ENCODE measurements at regions not wholly inside any gene's neighbourhood (a gene's known extent, or its start where the extent isn't known, plus 50 kb on each side); places are given as distances from the start of the nearest gene placed in this dataset.

DNA sequence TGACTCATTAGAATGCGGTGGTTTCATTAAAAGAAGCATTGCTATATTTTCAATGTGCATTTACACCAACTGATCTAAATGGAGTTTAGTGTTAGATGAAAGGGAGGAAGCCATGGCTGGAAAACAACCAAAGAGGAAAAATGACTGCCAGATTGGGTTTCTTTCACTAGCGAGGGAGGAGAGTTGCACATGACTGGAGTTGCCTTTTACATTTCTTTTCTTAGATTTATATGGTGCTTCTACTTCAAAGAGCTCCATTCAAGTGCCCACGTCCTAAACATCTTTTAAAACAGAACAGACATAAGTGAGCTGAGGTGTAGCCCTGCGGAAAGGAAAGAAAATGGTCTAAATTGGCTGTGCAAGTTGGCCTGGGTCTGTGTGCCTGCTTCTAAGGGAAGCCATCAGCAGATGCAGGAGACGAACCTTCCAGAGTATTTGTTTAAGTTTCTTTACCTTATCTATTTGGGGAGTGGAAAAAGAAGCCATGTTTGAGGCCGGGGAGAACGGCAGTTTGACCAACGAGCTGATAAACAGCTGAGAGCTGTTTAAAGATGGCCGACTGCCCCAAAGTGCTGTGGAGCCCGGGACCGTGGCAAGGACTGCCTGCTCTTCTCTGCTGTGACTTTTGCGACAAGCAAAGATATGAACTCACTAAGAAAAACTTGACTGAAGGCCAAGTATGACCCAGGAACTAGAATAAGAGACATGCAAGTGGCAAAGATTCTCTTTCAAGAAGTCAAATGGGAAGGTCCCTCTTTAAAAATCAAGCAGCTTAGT lies 327.0 kb downstream of the ZNF516 start:
- TF ChIP-seq CTCF (IDR thresholded peaks at IDR 0.05; ENCODE audit: unreplicated experiment) = no peak
- Mint-ChIP-seq H3K36me3 (ENCODE audit: low read depth, unreplicated experiment) (no peaks in the 10 kb centered on the region), H3K27me3 (ENCODE audit: unreplicated experiment) (peaks cover under 1% of the 10 kb centered on the region), H3K4me3 (ENCODE audit: unreplicated experiment) (no peak overlapping the region), H3K4me1 (ENCODE audit: unreplicated experiment) (peaks cover 26% of the 10 kb centered on the region), H3K9me3 (ENCODE audit: unreplicated experiment) (no peaks in the 10 kb centered on the region), H3K27ac (ENCODE audit: unreplicated experiment) (no peak overlapping the region)
- no peak for DNase-seq (ENCODE audit: low spot score)

GRCh38 chr18:76167410-76167809 lies 327.6 kb downstream of the ZNF516 start:
- DNase-seq (ENCODE audit: low spot score) = no peak
- TF ChIP-seq CTCF (IDR thresholded peaks at IDR 0.05; ENCODE audit: unreplicated experiment) = no peak
- no peak overlapping the region for H3K4me3 Mint-ChIP-seq (ENCODE audit: unreplicated experiment)
- no peaks in the 10 kb centered on the region for H3K9me3 Mint-ChIP-seq (ENCODE audit: unreplicated experiment)
- H3K36me3 Mint-ChIP-seq (ENCODE audit: low read depth, unreplicated experiment) = no peaks in the 10 kb centered on the region
- H3K4me1 Mint-ChIP-seq (ENCODE audit: unreplicated experiment) = peaks cover 26% of the 10 kb centered on the region
- H3K27ac Mint-ChIP-seq (ENCODE audit: unreplicated experiment) = no peak overlapping the region
- peaks cover 1% of the 10 kb centered on the region for H3K27me3 Mint-ChIP-seq (ENCODE audit: unreplicated experiment)

GRCh38 chr18:76162886-76163285 lies 332.2 kb downstream of the ZNF516 start:
- Mint-ChIP-seq H3K27me3 (ENCODE audit: unreplicated experiment) (peaks cover 1% of the 10 kb centered on the region), H3K27ac (ENCODE audit: unreplicated experiment) (no peak overlapping the region), H3K9me3 (ENCODE audit: unreplicated experiment) (no peaks in the 10 kb centered on the region), H3K4me1 (ENCODE audit: unreplicated experiment) (peaks cover 19% of the 10 kb centered on the region), H3K36me3 (ENCODE audit: low read depth, unreplicated experiment) (no peaks in the 10 kb centered on the region), H3K4me3 (ENCODE audit: unreplicated experiment) (no peak overlapping the region)
- DNase-seq (ENCODE audit: low spot score) = no peak
- TF ChIP-seq CTCF (IDR thresholded peaks at IDR 0.05; ENCODE audit: unreplicated experiment) = no peak

DNA sequence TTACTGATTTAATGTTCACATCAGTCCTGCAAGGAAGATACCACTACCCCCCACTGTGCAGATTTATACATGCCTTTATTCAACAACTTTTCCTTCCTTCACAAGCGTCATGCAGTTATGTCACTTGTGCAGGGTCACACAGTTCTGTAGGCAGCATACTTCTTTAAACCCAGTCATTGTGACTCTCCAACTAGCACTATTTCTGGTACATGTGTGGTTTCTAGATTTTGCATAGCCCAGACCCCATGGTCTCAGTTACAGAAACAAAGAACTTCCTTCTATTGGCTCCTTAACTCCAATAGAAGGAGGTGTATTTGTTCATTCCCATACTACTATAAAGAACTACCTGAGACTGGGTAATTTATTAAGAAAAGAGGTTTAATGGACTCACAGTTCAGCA lies 333.1 kb downstream of the ZNF516 start:
- DNase-seq (ENCODE audit: low spot score) = no peak
- peaks cover 1% of the 10 kb centered on the region for H3K27me3 Mint-ChIP-seq (ENCODE audit: unreplicated experiment)
- H3K4me1 Mint-ChIP-seq (ENCODE audit: unreplicated experiment) = peaks cover 10% of the 10 kb centered on the region
- no peaks in the 10 kb centered on the region for H3K9me3 Mint-ChIP-seq (ENCODE audit: unreplicated experiment)
- no peak overlapping the region for H3K27ac Mint-ChIP-seq (ENCODE audit: unreplicated experiment)
- no peak for TF ChIP-seq CTCF (IDR thresholded peaks at IDR 0.05; ENCODE audit: unreplicated experiment)
- no peak overlapping the region for H3K4me3 Mint-ChIP-seq (ENCODE audit: unreplicated experiment)
- no peaks in the 10 kb centered on the region for H3K36me3 Mint-ChIP-seq (ENCODE audit: low read depth, unreplicated experiment)

DNA sequence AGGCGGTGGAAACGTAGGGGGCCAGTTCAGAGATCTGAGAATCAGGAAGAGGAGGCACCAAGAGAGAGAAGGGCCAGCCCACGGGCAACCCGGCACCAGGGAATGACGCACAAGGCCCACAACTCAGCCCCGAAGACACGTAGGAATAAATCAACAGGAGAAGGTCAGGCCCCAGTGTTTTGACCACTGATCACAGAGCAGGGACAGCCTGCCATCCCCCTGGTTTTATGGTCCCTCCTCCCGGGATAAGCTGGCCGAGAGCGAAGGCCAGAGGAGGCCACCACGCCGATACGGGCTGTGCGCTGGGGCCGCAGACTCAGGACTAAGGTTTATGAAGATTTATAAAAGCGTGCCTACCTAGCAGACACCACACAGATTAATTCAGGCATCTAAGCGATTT lies 341.4 kb downstream of the ZNF516 start:
- Mint-ChIP-seq H3K4me1 (ENCODE audit: unreplicated experiment) (peaks cover 25% of the 10 kb centered on the region), H3K9me3 (ENCODE audit: unreplicated experiment) (no peaks in the 10 kb centered on the region), H3K27me3 (ENCODE audit: unreplicated experiment) (peaks cover 3% of the 10 kb centered on the region), H3K4me3 (ENCODE audit: unreplicated experiment) (no peak overlapping the region), H3K36me3 (ENCODE audit: low read depth, unreplicated experiment) (peaks cover 17% of the 10 kb centered on the region), H3K27ac (ENCODE audit: unreplicated experiment) (no peak overlapping the region)
- no peak for TF ChIP-seq CTCF (IDR thresholded peaks at IDR 0.05; ENCODE audit: unreplicated experiment)
- DNase-seq (ENCODE audit: low spot score) = no peak

All from endothelial cell (in vitro differentiated cells).